ENCODE measurements at regions not wholly inside any gene's neighbourhood (a gene's known extent, or its start where the extent isn't known, plus 50 kb on each side); places are given as distances from the start of the nearest gene placed in this dataset.

- BruUV-seq (replicated peaks) = no TSS peak
- Histone ChIP-seq H4K20me1 (ENCODE audit: insufficient read depth) (no peaks in the 10 kb centered on the region), H3K79me2 (ENCODE audit: insufficient read depth, low read length) (no peaks in the 10 kb centered on the region), H3K27me3 (ENCODE audit: insufficient read depth, low read length) (no peaks in the 10 kb centered on the region), H3K4me1 (ENCODE audit: control insufficient read depth in 1 of 2, insufficient read depth in 2 of 2, low read length in 2 of 2) (no peaks in the 10 kb centered on the region), H3K4me2 (ENCODE audit: low read length) (no peak overlapping the region), H3K9me3 (ENCODE audit: control insufficient read depth in 1 of 2, insufficient read depth in 1 of 2, low read depth in 1 of 2, low read length in 2 of 2) (no peaks in the 10 kb centered on the region), H2AFZ (ENCODE audit: low read depth, low read length, poor library complexity, severe bottlenecking) (no peak overlapping the region), H3K27ac (ENCODE audit: low read depth, low read length) (no peak overlapping the region), H3K4me3 (replicated peaks in 1 of 2; ENCODE audit: low read depth in 1 of 2, low read length in 2 of 2) (no peak overlapping the region), H3K9me2 (ENCODE audit: insufficient read depth) (no peaks in the 10 kb centered on the region; the same call in 1 of the 2 replicates), H3K36me3 (ENCODE audit: control insufficient read depth in 1 of 2, insufficient read depth in 2 of 2, low read length in 2 of 2) (no peaks in the 10 kb centered on the region), H3K9ac (ENCODE audit: low read length) (no peak overlapping the region)
- DNase-seq (ENCODE audit: low read depth, low spot score) = no peak
- ChIA-PET POLR2A (no interaction called here), CTCF (no interaction called here), RAD21 (ENCODE audit: low non-redundant PET in 1 of 2, low total read pairs in 2 of 2, uncharacterized antibody in 2 of 2, unreplicated experiment in 2 of 2) (no interaction called here)
- ATAC-seq = no peak
- intact Hi-C loops (cut with micrococcal nuclease) = no loop called here
- TF ChIP-seq SRF (IDR thresholded peaks at IDR 0.05; ENCODE audit: low read depth) = no peak
- TF ChIP-seq YY1 (IDR thresholded peaks at IDR 0.05; ENCODE audit: extremely low read depth, insufficient replicate concordance, low read depth, low read length) = no peak
- TF ChIP-seq ELF1 (IDR thresholded peaks at IDR 0.05; ENCODE audit: borderline replicate concordance, low read depth) = no peak
- TF ChIP-seq ZFX (IDR thresholded peaks at IDR 0.05) = no peak
- TF ChIP-seq, protein P1, sequence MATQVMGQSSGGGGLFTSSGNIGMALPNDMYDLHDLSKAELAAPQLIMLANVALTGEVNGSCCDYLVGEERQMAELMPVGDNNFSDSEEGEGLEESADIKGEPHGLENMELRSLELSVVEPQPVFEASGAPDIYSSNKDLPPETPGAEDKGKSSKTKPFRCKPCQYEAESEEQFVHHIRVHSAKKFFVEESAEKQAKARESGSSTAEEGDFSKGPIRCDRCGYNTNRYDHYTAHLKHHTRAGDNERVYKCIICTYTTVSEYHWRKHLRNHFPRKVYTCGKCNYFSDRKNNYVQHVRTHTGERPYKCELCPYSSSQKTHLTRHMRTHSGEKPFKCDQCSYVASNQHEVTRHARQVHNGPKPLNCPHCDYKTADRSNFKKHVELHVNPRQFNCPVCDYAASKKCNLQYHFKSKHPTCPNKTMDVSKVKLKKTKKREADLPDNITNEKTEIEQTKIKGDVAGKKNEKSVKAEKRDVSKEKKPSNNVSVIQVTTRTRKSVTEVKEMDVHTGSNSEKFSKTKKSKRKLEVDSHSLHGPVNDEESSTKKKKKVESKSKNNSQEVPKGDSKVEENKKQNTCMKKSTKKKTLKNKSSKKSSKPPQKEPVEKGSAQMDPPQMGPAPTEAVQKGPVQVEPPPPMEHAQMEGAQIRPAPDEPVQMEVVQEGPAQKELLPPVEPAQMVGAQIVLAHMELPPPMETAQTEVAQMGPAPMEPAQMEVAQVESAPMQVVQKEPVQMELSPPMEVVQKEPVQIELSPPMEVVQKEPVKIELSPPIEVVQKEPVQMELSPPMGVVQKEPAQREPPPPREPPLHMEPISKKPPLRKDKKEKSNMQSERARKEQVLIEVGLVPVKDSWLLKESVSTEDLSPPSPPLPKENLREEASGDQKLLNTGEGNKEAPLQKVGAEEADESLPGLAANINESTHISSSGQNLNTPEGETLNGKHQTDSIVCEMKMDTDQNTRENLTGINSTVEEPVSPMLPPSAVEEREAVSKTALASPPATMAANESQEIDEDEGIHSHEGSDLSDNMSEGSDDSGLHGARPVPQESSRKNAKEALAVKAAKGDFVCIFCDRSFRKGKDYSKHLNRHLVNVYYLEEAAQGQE (IDR thresholded peaks at IDR 0.05; ENCODE audit: low read depth) = no peak
- TF ChIP-seq, protein P2, sequence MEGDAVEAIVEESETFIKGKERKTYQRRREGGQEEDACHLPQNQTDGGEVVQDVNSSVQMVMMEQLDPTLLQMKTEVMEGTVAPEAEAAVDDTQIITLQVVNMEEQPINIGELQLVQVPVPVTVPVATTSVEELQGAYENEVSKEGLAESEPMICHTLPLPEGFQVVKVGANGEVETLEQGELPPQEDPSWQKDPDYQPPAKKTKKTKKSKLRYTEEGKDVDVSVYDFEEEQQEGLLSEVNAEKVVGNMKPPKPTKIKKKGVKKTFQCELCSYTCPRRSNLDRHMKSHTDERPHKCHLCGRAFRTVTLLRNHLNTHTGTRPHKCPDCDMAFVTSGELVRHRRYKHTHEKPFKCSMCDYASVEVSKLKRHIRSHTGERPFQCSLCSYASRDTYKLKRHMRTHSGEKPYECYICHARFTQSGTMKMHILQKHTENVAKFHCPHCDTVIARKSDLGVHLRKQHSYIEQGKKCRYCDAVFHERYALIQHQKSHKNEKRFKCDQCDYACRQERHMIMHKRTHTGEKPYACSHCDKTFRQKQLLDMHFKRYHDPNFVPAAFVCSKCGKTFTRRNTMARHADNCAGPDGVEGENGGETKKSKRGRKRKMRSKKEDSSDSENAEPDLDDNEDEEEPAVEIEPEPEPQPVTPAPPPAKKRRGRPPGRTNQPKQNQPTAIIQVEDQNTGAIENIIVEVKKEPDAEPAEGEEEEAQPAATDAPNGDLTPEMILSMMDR (IDR thresholded peaks at IDR 0.05 in 2 of 3, conservative IDR thresholded peaks at IDR 0.05 in 1 of 3; ENCODE audit: borderline replicate concordance in 1 of 3, insufficient read depth in 1 of 3, low read depth in 2 of 3, low read length in 2 of 3) = no peak
Measured at GRCh38 chr7:84780158-84781124, 406.4 kb downstream of the SEMA3D start.

Measured in HCT116 (cell line).